Stimulated activated CD4-positive, alpha-beta T cell treated with anti-CD3 and anti-CD28 coated beads, Interleukin-1b, Interleukin-23, amount 100 ng/mL, for 1 hour (primary cell): ENCODE measurements at regions not wholly inside any gene's neighbourhood (a gene's known extent, or its start where the extent isn't known, plus 50 kb on each side); places are given as distances from the start of the nearest gene placed in this dataset.

ENCODE experiments used
- DNase-seq, 2 donors: peaks; one replicate each; pipeline ENCODE4 v3.0.0-alpha.2; 2020; ENCODE audit warnings: low read depth in 2 of 2

GRCh38 chr1:208782186-208782585 lies 538.0 kb upstream of the PLXNA2 start:
- DNase-seq, result no peak

DNA sequence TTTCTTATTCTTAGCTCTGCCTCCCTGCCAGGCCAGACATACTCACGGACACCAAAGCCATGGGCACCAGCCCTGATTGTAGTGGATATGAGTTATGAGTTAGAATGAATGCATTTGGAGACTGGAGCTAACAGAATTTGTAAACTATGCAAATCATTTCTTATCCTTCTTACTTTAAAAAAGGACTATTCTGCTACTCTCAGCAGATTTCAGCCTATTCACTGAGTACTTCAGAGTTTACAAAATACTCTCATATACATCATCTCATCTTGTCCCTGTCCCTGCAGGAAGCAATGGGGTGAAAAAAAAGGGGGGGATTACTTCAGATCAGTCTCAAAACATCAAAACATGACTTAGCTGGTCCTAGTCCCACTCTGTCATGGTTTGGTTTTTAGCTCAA lies 541.4 kb upstream of the PLXNA2 start:
- DNase-seq, result no peak

DNA sequence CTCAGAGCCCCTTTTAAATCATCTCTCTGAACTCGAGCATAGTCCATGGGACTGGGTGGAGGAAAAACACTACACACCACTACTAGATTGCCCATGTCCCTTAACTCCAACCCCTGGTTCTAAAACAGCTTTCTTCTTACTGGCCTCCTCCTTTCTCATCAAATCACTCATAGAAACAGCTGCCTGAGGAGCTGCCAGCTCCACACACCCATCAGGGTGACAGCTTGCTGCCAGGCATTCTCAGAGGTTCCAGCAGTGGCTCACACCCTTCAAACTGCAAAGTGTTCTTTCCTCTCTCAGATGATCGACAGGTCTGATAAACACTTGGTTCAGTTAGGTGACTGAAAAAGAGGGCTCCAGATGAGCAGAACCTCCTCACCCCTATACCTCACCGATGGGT lies 543.0 kb upstream of the PLXNA2 start:
- no peak for DNase-seq

GRCh38 chr1:208788013-208788540 lies 543.9 kb upstream of the PLXNA2 start:
- DNase-seq, result no peak

- no peak for DNase-seq
Observed at GRCh38 chr1:208791456-208791855, 547.3 kb upstream of the PLXNA2 start.

GRCh38 chr1:208793861-208794345 lies 549.7 kb upstream of the PLXNA2 start:
- no peak for DNase-seq

GRCh38 chr1:208799186-208799585 lies 555.0 kb upstream of the PLXNA2 start:
- DNase-seq, result no peak

- no peak for DNase-seq
Observed at GRCh38 chr1:208803011-208803811, 559.0 kb upstream of the PLXNA2 start.

- DNase-seq, result no peak
Observed at GRCh38 chr1:208807446-208808127, 563.4 kb upstream of the PLXNA2 start.

GRCh38 chr1:208808301-208808700 lies 564.1 kb upstream of the PLXNA2 start:
- DNase-seq, result no peak

DNA sequence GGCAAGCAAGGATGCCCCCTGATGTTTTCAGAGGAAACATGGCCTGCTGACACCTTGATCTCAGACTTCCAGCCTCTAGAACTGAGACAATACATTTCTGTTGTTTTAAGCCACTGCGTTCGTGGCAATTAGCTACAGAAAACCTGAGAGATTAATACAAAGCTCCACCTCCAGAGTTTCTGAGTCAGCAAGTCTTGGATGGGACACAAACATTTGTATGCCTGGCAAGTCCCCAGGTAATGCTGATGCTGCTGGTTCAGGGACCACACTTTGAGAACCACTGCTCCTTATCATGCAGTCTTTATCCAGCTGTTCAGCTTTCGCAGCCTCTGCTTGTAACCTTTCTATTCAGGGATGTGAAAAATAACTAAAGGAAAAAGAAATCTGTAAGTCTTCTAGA lies 565.7 kb upstream of the PLXNA2 start:
- DNase-seq, result no peak

- DNase-seq, result no peak
Observed at GRCh38 chr1:208818770-208819445, 574.7 kb upstream of the PLXNA2 start.

- no peak for DNase-seq
Observed at GRCh38 chr1:208820580-208821212, 576.5 kb upstream of the PLXNA2 start.

DNA sequence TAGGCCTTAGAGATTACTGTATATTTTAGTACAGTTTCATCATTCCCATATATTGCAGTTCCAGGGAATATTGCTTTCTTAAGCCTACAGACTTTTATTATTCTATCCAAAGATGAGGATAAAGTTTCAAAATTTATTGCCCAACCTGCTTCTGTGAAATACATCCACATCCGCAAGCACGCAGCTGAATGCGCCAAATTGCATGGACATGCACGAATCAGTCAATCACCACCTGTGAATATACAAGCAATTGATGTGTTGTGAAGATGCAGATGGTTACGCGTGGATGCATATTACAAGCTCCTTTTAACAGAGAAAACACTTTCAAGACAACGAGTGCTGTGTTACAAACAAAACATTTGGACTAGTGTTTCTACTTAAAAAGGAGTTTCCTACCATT lies 577.8 kb upstream of the PLXNA2 start:
- DNase-seq, result no peak

DNA sequence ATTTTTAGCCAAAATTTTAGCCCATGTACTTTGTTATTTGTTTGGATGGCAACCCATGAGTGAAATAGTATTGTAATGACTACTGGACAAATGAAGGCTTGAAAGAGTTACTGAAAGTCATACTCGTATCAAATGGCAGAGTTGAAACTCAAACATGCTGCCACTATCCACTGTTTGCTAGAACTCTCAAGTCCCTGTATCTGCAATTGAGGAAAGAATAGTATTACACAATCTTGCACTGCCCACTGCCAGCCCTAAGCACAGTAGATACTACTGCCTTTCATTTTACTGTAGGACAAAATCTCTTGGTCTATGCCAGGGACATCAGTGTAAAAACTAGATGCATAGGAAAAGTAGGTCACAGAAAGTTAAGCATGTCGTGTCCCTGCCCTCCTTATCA lies 581.1 kb upstream of the PLXNA2 start:
- no peak for DNase-seq

DNA sequence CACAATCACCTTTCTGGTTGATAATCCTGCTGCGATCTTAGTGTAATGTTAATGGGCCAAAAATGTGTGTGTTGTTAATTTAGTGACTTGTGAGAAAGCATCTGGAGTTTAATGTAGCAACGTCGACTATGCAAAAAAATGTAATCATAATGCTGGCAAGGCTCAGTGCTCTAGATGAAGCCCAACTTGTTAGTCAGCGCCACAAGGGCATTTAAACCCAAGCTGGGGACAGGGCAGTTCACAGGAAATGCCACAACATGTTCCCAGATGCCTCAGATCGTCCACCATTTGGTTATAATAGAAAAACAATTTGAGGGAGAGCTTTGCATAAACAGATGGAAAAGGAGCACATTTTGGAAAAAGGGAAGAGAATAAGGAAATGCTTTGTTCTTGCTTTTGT lies 585.4 kb upstream of the PLXNA2 start:
- DNase-seq, result no peak

GRCh38 chr1:208834381-208835096 lies 590.4 kb upstream of the PLXNA2 start:
- no peak for DNase-seq

GRCh38 chr1:208835097-208835463 lies 590.9 kb upstream of the PLXNA2 start:
- no peak for DNase-seq

GRCh38 chr1:208835781-208836180 lies 591.6 kb upstream of the PLXNA2 start:
- no peak for DNase-seq

GRCh38 chr1:208837242-208837641 lies 593.1 kb upstream of the PLXNA2 start:
- no peak for DNase-seq

DNA sequence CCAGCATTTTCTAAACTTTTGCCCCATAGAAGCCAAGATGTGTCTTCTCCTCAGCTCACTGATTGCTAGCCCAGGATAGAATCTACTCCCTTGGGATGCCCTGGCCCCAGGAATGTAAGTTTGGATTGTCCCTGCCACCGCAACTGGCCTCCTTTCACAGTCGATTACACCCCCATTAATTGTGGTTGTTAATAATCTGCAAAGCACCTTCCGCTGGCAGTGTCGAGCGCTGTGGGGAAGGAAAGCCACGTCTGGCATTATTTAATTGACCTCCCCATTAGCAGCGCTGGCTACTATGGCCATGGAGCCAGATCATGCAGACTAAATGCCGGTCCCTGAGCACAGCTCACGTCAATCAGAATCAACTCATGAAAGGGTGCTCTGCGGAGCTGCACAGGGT lies 597.3 kb upstream of the PLXNA2 start:
- no peak for DNase-seq
